ENCODE measurements at regions not wholly inside any gene's neighbourhood (a gene's known extent, or its start where the extent isn't known, plus 50 kb on each side); places are given as distances from the start of the nearest gene placed in this dataset.

DNA sequence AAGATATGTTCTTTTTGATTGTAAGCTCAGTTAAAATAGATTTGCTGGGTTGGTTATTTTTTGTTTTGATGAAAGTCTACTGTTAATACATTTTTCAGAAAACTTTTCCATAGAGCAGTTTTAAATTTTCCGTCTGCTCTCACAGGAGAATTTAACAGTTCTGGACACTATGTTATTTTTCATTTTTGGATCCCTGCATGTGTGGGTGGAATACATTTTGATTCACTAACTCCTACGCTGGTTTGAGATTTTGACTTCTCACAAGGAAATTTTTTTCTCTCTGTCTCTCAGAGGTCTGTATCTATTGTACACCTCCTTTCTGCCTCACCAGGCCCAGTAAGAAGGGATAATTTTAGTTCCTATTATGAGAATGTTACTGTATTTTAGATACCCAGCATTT is 502.4 kb downstream of the CDH10 start:
- 51% methylated on average over 2 of the region's 2 CpGs for WGBS (ENCODE audit: missing lambda C conversion rate)
- no peaks in the 10 kb centered on the region for H3K9me3 ChIP-seq
- CTCF ChIA-PET: no interaction called here
- ATAC-seq (no peak), DNase-seq (ENCODE audit: low read depth in 1 of 2, low spot score in 1 of 2) (no peak), FAIRE-seq (no peak)
- POLR2A ChIA-PET: no interaction called here
- no peak overlapping the region for H3K4me2 ChIP-seq
- H3K4me1 ChIP-seq: no peaks in the 10 kb centered on the region
- H3K4me3 ChIP-seq: no peak overlapping the region
- TF ChIP-seq, protein P1, sequence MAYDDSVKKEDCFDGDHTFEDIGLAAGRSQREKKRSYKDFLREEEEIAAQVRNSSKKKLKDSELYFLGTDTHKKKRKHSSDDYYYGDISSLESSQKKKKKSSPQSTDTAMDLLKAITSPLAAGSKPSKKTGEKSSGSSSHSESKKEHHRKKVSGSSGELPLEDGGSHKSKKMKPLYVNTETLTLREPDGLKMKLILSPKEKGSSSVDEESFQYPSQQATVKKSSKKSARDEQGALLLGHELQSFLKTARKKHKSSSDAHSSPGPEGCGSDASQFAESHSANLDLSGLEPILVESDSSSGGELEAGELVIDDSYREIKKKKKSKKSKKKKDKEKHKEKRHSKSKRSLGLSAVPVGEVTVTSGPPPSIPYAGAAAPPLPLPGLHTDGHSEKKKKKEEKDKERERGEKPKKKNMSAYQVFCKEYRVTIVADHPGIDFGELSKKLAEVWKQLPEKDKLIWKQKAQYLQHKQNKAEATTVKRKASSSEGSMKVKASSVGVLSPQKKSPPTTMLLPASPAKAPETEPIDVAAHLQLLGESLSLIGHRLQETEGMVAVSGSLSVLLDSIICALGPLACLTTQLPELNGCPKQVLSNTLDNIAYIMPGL (CRISPR knock-in tag; IDR thresholded peaks at IDR 0.05; ENCODE audit: borderline replicate concordance): no peak
- no peak for TF ChIP-seq MAZ (IDR thresholded peaks at IDR 0.05; ENCODE audit: borderline replicate concordance, low read depth, low read length)
- no peak for TF ChIP-seq MYC (IDR thresholded peaks at IDR 0.05; ENCODE audit: borderline replicate concordance, low read length)
- TF ChIP-seq, protein P2, sequence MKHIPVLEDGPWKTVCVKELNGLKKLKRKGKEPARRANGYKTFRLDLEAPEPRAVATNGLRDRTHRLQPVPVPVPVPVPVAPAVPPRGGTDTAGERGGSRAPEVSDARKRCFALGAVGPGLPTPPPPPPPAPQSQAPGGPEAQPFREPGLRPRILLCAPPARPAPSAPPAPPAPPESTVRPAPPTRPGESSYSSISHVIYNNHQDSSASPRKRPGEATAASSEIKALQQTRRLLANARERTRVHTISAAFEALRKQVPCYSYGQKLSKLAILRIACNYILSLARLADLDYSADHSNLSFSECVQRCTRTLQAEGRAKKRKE (CRISPR knock-in tag; IDR thresholded peaks at IDR 0.05; ENCODE audit: low read depth): no peak
- TF ChIP-seq KDM1A (IDR thresholded peaks at IDR 0.05; ENCODE audit: low read depth): no peak
- no peak for TF ChIP-seq CBX8 (IDR thresholded peaks at IDR 0.05)
- no peak for TF ChIP-seq RAD21 (conservative IDR thresholded peaks at IDR 0.05 in 1 of 2, IDR thresholded peaks at IDR 0.05 in 1 of 2)
- TF ChIP-seq, protein P3, sequence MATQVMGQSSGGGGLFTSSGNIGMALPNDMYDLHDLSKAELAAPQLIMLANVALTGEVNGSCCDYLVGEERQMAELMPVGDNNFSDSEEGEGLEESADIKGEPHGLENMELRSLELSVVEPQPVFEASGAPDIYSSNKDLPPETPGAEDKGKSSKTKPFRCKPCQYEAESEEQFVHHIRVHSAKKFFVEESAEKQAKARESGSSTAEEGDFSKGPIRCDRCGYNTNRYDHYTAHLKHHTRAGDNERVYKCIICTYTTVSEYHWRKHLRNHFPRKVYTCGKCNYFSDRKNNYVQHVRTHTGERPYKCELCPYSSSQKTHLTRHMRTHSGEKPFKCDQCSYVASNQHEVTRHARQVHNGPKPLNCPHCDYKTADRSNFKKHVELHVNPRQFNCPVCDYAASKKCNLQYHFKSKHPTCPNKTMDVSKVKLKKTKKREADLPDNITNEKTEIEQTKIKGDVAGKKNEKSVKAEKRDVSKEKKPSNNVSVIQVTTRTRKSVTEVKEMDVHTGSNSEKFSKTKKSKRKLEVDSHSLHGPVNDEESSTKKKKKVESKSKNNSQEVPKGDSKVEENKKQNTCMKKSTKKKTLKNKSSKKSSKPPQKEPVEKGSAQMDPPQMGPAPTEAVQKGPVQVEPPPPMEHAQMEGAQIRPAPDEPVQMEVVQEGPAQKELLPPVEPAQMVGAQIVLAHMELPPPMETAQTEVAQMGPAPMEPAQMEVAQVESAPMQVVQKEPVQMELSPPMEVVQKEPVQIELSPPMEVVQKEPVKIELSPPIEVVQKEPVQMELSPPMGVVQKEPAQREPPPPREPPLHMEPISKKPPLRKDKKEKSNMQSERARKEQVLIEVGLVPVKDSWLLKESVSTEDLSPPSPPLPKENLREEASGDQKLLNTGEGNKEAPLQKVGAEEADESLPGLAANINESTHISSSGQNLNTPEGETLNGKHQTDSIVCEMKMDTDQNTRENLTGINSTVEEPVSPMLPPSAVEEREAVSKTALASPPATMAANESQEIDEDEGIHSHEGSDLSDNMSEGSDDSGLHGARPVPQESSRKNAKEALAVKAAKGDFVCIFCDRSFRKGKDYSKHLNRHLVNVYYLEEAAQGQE (IDR thresholded peaks at IDR 0.05): no peak
- TF ChIP-seq, protein P4, sequence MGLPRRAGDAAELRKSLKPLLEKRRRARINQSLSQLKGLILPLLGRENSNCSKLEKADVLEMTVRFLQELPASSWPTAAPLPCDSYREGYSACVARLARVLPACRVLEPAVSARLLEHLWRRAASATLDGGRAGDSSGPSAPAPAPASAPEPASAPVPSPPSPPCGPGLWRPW (IDR thresholded peaks at IDR 0.05): no peak
- no peak for TF ChIP-seq BHLHE40 (IDR thresholded peaks at IDR 0.05; ENCODE audit: low read depth, low read length)
- no peak for TF ChIP-seq CBX2 (IDR thresholded peaks at IDR 0.05; ENCODE audit: borderline replicate concordance, low read depth)
- TF ChIP-seq SREBF2 (IDR thresholded peaks at IDR 0.05): no peak
- TF ChIP-seq HOXB5 (CRISPR knock-in tag; IDR thresholded peaks at IDR 0.05): no peak
- no peak for TF ChIP-seq HDAC2 (IDR thresholded peaks at IDR 0.05)
- TF ChIP-seq JUNB (IDR thresholded peaks at IDR 0.05): no peak
- TF ChIP-seq ZC3H11A (IDR thresholded peaks at IDR 0.05): no peak
- H3K27ac ChIP-seq: no peak overlapping the region

DNA sequence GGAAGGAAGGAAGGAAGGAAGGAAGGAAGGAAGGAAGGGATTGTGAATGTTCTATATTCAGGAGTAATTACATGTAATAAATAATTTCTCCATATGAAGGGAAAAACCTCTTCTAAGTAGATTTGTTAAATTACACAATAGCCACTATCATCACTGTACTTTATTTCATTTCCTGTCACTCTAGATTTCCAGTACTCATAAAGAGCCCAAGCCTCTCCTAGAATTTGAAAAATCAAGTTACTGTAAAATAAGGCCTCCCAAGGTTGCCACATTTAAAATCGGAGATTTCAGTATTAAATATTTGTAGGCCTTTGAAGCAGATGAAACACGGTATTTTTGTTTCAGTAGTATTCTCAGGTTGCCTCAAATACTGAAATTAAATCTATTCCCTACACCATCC is 499.0 kb downstream of the CDH10 start:
- H3K27ac ChIP-seq: no peak overlapping the region

More for the DNA sequence above, 499.0 kb downstream of the CDH10 start:
- H3K4me2 ChIP-seq: no peak overlapping the region
- WGBS (ENCODE audit: missing lambda C conversion rate): 12% methylated on average over 2 of the region's 2 CpGs
- DNase-seq (ENCODE audit: low read depth in 1 of 2, low spot score in 1 of 2) (no peak), ATAC-seq (no peak), FAIRE-seq (no peak)
- H3K4me1 ChIP-seq: no peaks in the 10 kb centered on the region
- H3K4me3 ChIP-seq: no peak overlapping the region
- TF ChIP-seq RCOR1 (IDR thresholded peaks at IDR 0.05; ENCODE audit: low read depth, low read length) (no peak), JUNB (IDR thresholded peaks at IDR 0.05) (no peak), ESRRA (IDR thresholded peaks at IDR 0.05; ENCODE audit: borderline replicate concordance, low read length) (no peak), EHMT2 (IDR thresholded peaks at IDR 0.05; ENCODE audit: low read depth) (no peak), RARB (CRISPR knock-in tag; IDR thresholded peaks at IDR 0.05) (no peak), HDAC2 (IDR thresholded peaks at IDR 0.05) (no peak), TP53 (CRISPR knock-in tag; IDR thresholded peaks at IDR 0.05) (no peak), KDM5A (IDR thresholded peaks at IDR 0.05) (no peak), TFCP2L1 (CRISPR knock-in tag; IDR thresholded peaks at IDR 0.05) (no peak), POLR2AphosphoS2 (conservative IDR thresholded peaks at IDR 0.05; ENCODE audit: low read length) (no peak), SMC3 (IDR thresholded peaks at IDR 0.05) (no peak), EHF (CRISPR knock-in tag; IDR thresholded peaks at IDR 0.05) (no peak), ZFP36 (IDR thresholded peaks at IDR 0.05; ENCODE audit: borderline replicate concordance, partially characterized antibody) (no peak), SREBF2 (IDR thresholded peaks at IDR 0.05) (no peak)
- no peaks in the 10 kb centered on the region for H3K9me3 ChIP-seq
- POLR2A ChIA-PET: no interaction called here
- CTCF ChIA-PET: no interaction called here
